GM12878 (cell line): ENCODE measurements at regions not wholly inside any gene's neighbourhood (a gene's known extent, or its start where the extent isn't known, plus 50 kb on each side); places are given as distances from the start of the nearest gene placed in this dataset.

Source experiments
- ATAC-seq: fragments of 200-7000 bp; cut with Tn5 transposase; 3 replicates; pipeline ENCODE4 v1.9.1; 2020; ENCODE audit warnings: mild to moderate bottlenecking, moderate library complexity
- BruUV-seq: library from RNA; stranded (reverse); fragments of 400-500 nt; replicated peaks from 2 replicates; lab custom pipeline; 2021; lab: Mats Ljungman, UMichigan
- CTCF ChIA-PET: fragments of 300-600 bp; sonication (Branson Sonifier 250); formaldehyde crosslinking; extraction: SDS; loops from one replicate; lab custom pipeline; 2021; ENCODE audit warnings: inconsistent platforms; lab: Yijun Ruan, JAX
- POLR2A ChIA-PET: fragments of 350-600 bp; formaldehyde crosslinking; extraction: SDS; loops from one replicate; lab custom pipeline; 2021; ENCODE audit warnings: inconsistent platforms; lab: Charles Lee
- RAD21 ChIA-PET: fragments of 300-600 bp; sonication (Branson Sonifier 250); formaldehyde crosslinking; loops from one replicate; lab custom pipeline; 2023; ENCODE audit warnings: antibody characterized with exemption; ENCODE audit not compliant: unreplicated experiment; lab: Charles Lee
- SMC1A ChIA-PET: fragments of 300-600 bp; sonication (Branson Sonifier 250); formaldehyde crosslinking; loops from one replicate; lab custom pipeline; 2023; ENCODE audit not compliant: unreplicated experiment, uncharacterized antibody; lab: Charles Lee
- DNase-seq: peaks from one replicate; pipeline ENCODE4 v3.0.0-alpha.2; 2011; ENCODE audit warnings: low read depth, low spot score
- FAIRE-seq: peaks from 3 replicates; lab custom pipeline; 2011; peaks lifted over from hg19 to GRCh38; lab: Jason Lieb, UNC
- H2AFZ ChIP-seq: 2 replicates; pipeline ENCODE4 v1.6.0; 2011; ENCODE audit warnings: low read depth, low read length, control low read depth; ENCODE audit not compliant: control insufficient read depth
- H3K27ac ChIP-seq: 2 replicates; pipeline ENCODE4 v1.5.1; 2011; ENCODE audit warnings: control low read depth; ENCODE audit not compliant: control insufficient read depth, insufficient read depth
- H3K27me3 ChIP-seq, 2 experiments: replicated peaks in 1 of 2; 2 replicates each; pipeline versions ENCODE4 v1.6.0 to v1.6.1; 2011; ENCODE audit warnings: low read length in 1 of 2; ENCODE audit not compliant: control insufficient read depth in 2 of 2, insufficient read depth in 2 of 2
- H3K36me3 ChIP-seq, 2 experiments: 2 replicates each; pipeline ENCODE4 v1.5.1; 2011; ENCODE audit warnings: low read length in 1 of 2; ENCODE audit not compliant: control insufficient read depth in 2 of 2, insufficient read depth in 2 of 2
- H3K4me1 ChIP-seq: 2 replicates; pipeline ENCODE4 v1.6.1; 2011; ENCODE audit warnings: mild to moderate bottlenecking, low read length, moderate library complexity, mixed read lengths; ENCODE audit not compliant: control insufficient read depth, insufficient read depth
- H3K4me2 ChIP-seq: 2 replicates; pipeline ENCODE4 v1.6.0; 2011; ENCODE audit warnings: control low read depth; ENCODE audit not compliant: control insufficient read depth, insufficient read depth
- H3K4me3 ChIP-seq: fragments of 200-600 bp; sonication (generic); 2 replicates; pipeline ENCODE4 v1.5.1; 2016
- H3K79me2 ChIP-seq: 2 replicates; pipeline ENCODE4 v1.6.0; 2011; ENCODE audit warnings: low read length; ENCODE audit not compliant: control insufficient read depth, insufficient read depth
- H3K9ac ChIP-seq: 2 replicates; pipeline ENCODE4 v1.8.0; 2011; ENCODE audit warnings: low read length, control low read depth, mixed read lengths; ENCODE audit not compliant: control insufficient read depth, insufficient read depth
- H3K9me3 ChIP-seq: replicated peaks from 3 replicates; pipeline ENCODE4 v1.5.1; 2011; ENCODE audit warnings: mild to moderate bottlenecking, low read length; ENCODE audit not compliant: control insufficient read depth, insufficient read depth
- H4K20me1 ChIP-seq: 2 replicates; pipeline ENCODE4 v1.6.0; 2011; ENCODE audit not compliant: control insufficient read depth, insufficient read depth
- CBX3 ChIP-seq: fragments of 200-600 bp; sonication (generic); IDR thresholded peaks from 2 replicates; pipeline ENCODE4 v1.6.1; 2016; ENCODE audit warnings: low read depth, borderline replicate concordance
- CEBPZ ChIP-seq: fragments of 150-350 bp; IDR thresholded peaks from 2 replicates; pipeline ENCODE4 v1.6.1; 2016; ENCODE audit warnings: low read depth, low read length
- E2F4 ChIP-seq: IDR thresholded peaks from 2 replicates; pipeline ENCODE4 v1.6.1; 2012; ENCODE audit warnings: low read depth, low read length, improper control_type of control experiment
- ESRRA ChIP-seq: IDR thresholded peaks from 2 replicates; pipeline ENCODE4 v1.6.1; 2012; ENCODE audit warnings: mild to moderate bottlenecking, low read length, improper control_type of control experiment
- FOS ChIP-seq: IDR thresholded peaks from 3 replicates; pipeline ENCODE4 v1.6.1; 2011; ENCODE audit warnings: borderline replicate concordance; ENCODE audit not compliant: insufficient read length; ENCODE audit errors: extremely low read depth
- IRF4 ChIP-seq: IDR thresholded peaks from 2 replicates; pipeline ENCODE4 v1.6.1; 2011; ENCODE audit warnings: low read depth, low read length
- MTA2 ChIP-seq: fragments of 450-650 bp; IDR thresholded peaks from 2 replicates; pipeline ENCODE4 v1.6.1; 2016; ENCODE audit warnings: low read depth, mild to moderate bottlenecking, moderate library complexity
- PAX5 ChIP-seq: IDR thresholded peaks from 2 replicates; pipeline ENCODE4 v1.6.1; 2011; ENCODE audit warnings: low read depth, low read length, borderline replicate concordance
- RELA ChIP-seq: fragments of 450-650 bp; IDR thresholded peaks from 2 replicates; pipeline ENCODE4 v1.8.0; 2014; ENCODE audit warnings: borderline replicate concordance; ENCODE audit not compliant: partially characterized antibody
- SKIL ChIP-seq: fragments of 450-650 bp; IDR thresholded peaks from 2 replicates; pipeline ENCODE4 v1.6.1; 2017; ENCODE audit warnings: mild to moderate bottlenecking, low read depth, inconsistent platforms; ENCODE audit not compliant: poor library complexity, severe bottlenecking
- SREBF1 ChIP-seq: IDR thresholded peaks from 2 replicates; pipeline ENCODE4 v1.6.1; 2012; ENCODE audit warnings: mild to moderate bottlenecking, low read length
- STAT1 ChIP-seq: fragments of 450-650 bp; conservative IDR thresholded peaks from 2 replicates; pipeline ENCODE4 v1.6.1; 2014; ENCODE audit warnings: antibody characterized with exemption, mild to moderate bottlenecking
- ZNF687 ChIP-seq: fragments of 450-650 bp; IDR thresholded peaks from 2 replicates; pipeline ENCODE4 v1.6.1; 2017; ENCODE audit warnings: mild to moderate bottlenecking, moderate library complexity
- WGBS: methylation state at CpG from one replicate; pipeline ENCODE4 v1.1.6; 2016; ENCODE audit warnings: low lambda C conversion rate; ENCODE audit not compliant: insufficient replicate concordance, insufficient coverage; ENCODE audit errors: missing lambda C conversion rate; 5-methylcytosine and 5-hydroxymethylcytosine counted together
- in situ Hi-C: fragments of 300-500 bp; cut with MboI; formaldehyde crosslinking; loops from 9 replicates; pipeline ENCODE4 v1.14.3; 2018; ENCODE audit warnings: mixed read lengths
- intact Hi-C: fragments of 100-400 bp; cut with micrococcal nuclease; formaldehyde crosslinking; loops from one replicate; pipeline ENCODE4 v1.14.2; 2022; ENCODE audit not compliant: unreplicated experiment

- peak; percentile 71 for DNase-seq
- Histone ChIP-seq H3K9ac (no peak overlapping the region), H3K4me3 (no peak overlapping the region), H3K9me3 (no peaks in the 10 kb centered on the region; the same call in 2 of the 3 replicates), H3K27ac (no peak overlapping the region), H3K79me2 (no peaks in the 10 kb centered on the region), H4K20me1 (no peaks in the 10 kb centered on the region), H3K4me2 (no peak overlapping the region), H2AFZ (no peak overlapping the region), H3K4me1 (no peaks in the 10 kb centered on the region; the same call in 1 of the 2 replicates), H3K27me3 (no peaks in the 10 kb centered on the region), H3K36me3 (no peaks in the 10 kb centered on the region)
- FAIRE-seq: no peak
- SMC1A ChIA-PET: interaction anchor here (1.6 to 4.8 kb wide), 2 partner anchors 115 to 299 kb away, joined by 3 to 20 read pairs; no protein-coding TSS in a partner anchor
- WGBS: 3% methylated on average over 4 of the region's 4 CpGs
- CTCF ChIA-PET: interaction anchor here (0.6 kb wide), 1 partner anchor 243 kb away, joined by 3 read pairs; no protein-coding TSS in a partner anchor
- POLR2A ChIA-PET: interaction anchor here (0.9 kb wide), 1 partner anchor 115 kb away, joined by 4 read pairs; no protein-coding TSS in a partner anchor
- no TSS peak for BruUV-seq
- ATAC-seq: peak; percentile 92
- in situ Hi-C loops (no loop called here), intact Hi-C loops (loop anchor here (2.0 to 10.0 kb wide), 4 partner anchors 115 to 301 kb away; partner anchors contain the start of gene DLGAP1)
- RAD21 ChIA-PET: interaction anchor here (0.9 kb wide), 1 partner anchor 116 kb away, joined by 4 read pairs; no protein-coding TSS in a partner anchor
- TF ChIP-seq PAX5 (peak; percentile 57; the same call in 1 of the 2 replicates), ESRRA (no peak), FOS (no peak), SKIL (no peak), RELA (no peak), IRF4 (peak; percentile 60; the same call in 1 of the 2 replicates), MTA2 (peak; percentile 34; the same call in 1 of the 2 replicates), ZNF687 (peak; percentile 59; the same call in 1 of the 2 replicates), SREBF1 (no peak), CBX3 (no peak), E2F4 (no peak), STAT1 (no peak), CEBPZ (no peak)
Measured at GRCh38 chr18:4755848-4756247, 300.7 kb upstream of the DLGAP1 start.
